PFSK-1 (cell line): ENCODE measurements at regions not wholly inside any gene's neighbourhood (a gene's known extent, or its start where the extent isn't known, plus 50 kb on each side); places are given as distances from the start of the nearest gene placed in this dataset.

Experiments used
- FOXP2 ChIP-seq: optimal IDR thresholded peaks from 2 replicates; pipeline ENCODE3; 2011; ENCODE audit warnings: borderline replicate concordance, control low read depth, inconsistent platforms; ENCODE audit not compliant: insufficient read depth; ENCODE audit errors: extremely low read length, extremely low read depth
- POLR2AphosphoS5 ChIP-seq: IDR thresholded peaks from 2 replicates; pipeline ENCODE4 v1.6.1; 2012; ENCODE audit warnings: low read depth, mild to moderate bottlenecking, control low read depth, low read length, moderate library complexity
- SIN3A ChIP-seq: IDR thresholded peaks from 2 replicates; pipeline ENCODE4 v1.6.1; 2012; ENCODE audit warnings: mild to moderate bottlenecking, low read length, moderate library complexity, borderline replicate concordance; ENCODE audit not compliant: insufficient read depth
- TAF1 ChIP-seq: IDR thresholded peaks from 2 replicates; pipeline ENCODE4 v1.6.1; 2012; ENCODE audit warnings: low read length, control low read depth, borderline replicate concordance; ENCODE audit not compliant: insufficient read depth
- TF ChIP-seq, protein P1 (sequence below), 2 experiments: IDR thresholded peaks; 2 replicates each; pipeline versions ENCODE4 v1.6.1 to v1.8.0; 2011 to 2012; ENCODE audit warnings: low read depth in 2 of 2, low read length in 2 of 2, control low read depth in 1 of 2, inconsistent platforms in 1 of 2, mild to moderate bottlenecking in 1 of 2, moderate library complexity in 1 of 2; ENCODE audit not compliant: insufficient read depth in 1 of 2

DNA sequence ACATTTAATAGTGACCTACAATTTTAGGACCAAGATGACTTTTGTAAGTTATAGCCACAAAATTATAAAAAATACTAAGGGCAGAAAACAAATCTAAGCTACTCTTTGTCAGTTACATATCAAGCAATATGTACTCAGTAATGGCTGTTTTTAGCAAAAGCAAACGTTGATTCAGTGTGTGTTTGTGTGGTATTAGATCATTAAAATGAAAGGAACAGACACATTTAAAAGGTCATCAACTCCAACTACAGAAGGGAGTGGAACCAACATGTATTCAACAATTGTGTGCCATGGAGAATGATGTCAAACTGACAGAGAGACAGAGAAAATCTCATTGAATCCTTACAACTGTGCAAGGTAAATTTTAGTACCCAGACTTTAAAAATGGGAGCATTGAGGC lies 268.8 kb upstream of the STT3B start:
- no peak for TF ChIP-seq FOXP2
- TF ChIP-seq, protein P1, sequence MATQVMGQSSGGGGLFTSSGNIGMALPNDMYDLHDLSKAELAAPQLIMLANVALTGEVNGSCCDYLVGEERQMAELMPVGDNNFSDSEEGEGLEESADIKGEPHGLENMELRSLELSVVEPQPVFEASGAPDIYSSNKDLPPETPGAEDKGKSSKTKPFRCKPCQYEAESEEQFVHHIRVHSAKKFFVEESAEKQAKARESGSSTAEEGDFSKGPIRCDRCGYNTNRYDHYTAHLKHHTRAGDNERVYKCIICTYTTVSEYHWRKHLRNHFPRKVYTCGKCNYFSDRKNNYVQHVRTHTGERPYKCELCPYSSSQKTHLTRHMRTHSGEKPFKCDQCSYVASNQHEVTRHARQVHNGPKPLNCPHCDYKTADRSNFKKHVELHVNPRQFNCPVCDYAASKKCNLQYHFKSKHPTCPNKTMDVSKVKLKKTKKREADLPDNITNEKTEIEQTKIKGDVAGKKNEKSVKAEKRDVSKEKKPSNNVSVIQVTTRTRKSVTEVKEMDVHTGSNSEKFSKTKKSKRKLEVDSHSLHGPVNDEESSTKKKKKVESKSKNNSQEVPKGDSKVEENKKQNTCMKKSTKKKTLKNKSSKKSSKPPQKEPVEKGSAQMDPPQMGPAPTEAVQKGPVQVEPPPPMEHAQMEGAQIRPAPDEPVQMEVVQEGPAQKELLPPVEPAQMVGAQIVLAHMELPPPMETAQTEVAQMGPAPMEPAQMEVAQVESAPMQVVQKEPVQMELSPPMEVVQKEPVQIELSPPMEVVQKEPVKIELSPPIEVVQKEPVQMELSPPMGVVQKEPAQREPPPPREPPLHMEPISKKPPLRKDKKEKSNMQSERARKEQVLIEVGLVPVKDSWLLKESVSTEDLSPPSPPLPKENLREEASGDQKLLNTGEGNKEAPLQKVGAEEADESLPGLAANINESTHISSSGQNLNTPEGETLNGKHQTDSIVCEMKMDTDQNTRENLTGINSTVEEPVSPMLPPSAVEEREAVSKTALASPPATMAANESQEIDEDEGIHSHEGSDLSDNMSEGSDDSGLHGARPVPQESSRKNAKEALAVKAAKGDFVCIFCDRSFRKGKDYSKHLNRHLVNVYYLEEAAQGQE (IDR thresholded peaks at IDR 0.05; ENCODE audit: insufficient read depth in 1 of 2, low read depth in 2 of 2, low read length in 2 of 2): no peak
- no peak for TF ChIP-seq POLR2AphosphoS5

DNA sequence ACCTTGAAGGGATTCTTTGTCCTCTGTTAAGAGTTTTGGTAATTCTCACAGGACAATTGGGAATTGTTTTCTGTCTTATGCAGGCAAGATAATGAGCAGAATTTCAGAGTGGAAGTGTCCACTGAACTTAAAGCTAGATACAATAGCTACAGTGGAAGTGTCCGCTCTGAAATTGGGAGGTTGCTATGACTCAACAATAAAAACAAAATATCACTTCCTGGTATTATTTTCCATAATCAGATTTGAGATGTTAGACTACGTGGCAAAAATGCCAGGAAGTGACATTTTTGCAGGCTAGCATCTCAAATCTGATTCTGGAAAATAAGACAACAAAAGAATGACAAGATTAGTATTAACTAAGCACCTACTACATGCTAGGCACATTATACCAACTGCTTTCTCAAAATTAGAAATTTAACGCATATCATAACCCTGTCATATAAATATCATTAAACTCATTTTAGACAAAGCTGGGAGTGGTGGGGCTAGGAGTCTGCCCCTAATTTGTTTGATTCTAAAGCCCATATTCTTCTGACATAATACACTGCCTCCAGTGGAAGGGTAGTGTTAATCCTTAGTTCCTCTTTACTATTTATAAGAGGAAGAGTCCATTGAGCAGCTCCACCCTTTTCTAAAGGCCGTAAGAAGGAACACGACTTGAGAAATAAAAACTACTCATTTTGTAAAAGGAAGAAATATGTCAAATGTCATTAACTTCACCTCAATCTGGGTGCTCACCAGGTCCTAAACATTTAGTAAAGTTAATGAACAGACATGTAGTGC lies 266.9 kb upstream of the STT3B start:
- TF ChIP-seq SIN3A (no peak), FOXP2 (no peak), TAF1 (no peak), POLR2AphosphoS5 (no peak)
- TF ChIP-seq, protein P1 (IDR thresholded peaks at IDR 0.05; ENCODE audit: insufficient read depth in 1 of 2, low read depth in 2 of 2, low read length in 2 of 2): no peak

DNA sequence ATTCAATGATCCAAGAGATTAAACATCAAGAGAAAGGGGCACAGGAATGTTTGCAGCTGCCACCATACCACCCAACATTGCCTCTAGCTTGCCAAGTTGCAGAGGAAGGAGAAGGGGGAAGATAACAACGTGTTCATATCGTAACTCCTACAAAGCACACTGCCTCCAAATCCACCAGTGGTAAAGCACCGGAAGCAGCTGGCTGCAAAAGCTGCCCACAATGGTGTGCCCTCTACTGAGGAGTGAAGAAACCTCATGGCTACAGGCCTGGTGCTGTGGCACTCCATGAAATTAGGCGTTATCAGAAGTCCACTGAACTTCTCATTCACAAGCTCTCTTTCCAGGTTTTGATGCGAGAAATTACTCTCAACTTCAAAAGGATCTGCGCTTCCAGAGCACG lies 263.9 kb upstream of the STT3B start:
- TF ChIP-seq POLR2AphosphoS5 (no peak), FOXP2 (no peak), TAF1 (no peak), SIN3A (no peak)
- TF ChIP-seq, protein P1 (IDR thresholded peaks at IDR 0.05; ENCODE audit: insufficient read depth in 1 of 2, low read depth in 2 of 2, low read length in 2 of 2): no peak

DNA sequence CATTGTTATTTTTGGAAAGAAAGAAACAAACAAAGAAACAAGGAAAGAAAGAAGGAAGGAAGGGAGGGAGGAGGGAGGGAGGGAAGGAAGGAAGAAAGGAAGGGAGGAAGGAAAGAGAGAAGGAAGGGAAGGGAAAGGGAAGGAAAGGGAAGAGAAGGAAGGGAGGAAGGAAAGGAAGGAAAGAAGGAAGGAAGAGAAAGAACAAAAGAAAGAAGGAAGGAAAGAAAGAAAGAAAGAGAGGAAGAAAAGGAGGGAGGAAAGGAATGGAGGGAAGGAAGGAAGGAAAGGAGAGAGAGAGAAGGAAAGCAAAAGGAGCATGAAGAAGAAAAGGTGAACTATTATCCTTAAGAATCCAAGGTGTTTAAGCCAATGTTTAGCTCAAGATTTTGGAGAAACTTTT lies 262.7 kb upstream of the STT3B start:
- TF ChIP-seq POLR2AphosphoS5: no peak
- no peak for TF ChIP-seq FOXP2

DNA sequence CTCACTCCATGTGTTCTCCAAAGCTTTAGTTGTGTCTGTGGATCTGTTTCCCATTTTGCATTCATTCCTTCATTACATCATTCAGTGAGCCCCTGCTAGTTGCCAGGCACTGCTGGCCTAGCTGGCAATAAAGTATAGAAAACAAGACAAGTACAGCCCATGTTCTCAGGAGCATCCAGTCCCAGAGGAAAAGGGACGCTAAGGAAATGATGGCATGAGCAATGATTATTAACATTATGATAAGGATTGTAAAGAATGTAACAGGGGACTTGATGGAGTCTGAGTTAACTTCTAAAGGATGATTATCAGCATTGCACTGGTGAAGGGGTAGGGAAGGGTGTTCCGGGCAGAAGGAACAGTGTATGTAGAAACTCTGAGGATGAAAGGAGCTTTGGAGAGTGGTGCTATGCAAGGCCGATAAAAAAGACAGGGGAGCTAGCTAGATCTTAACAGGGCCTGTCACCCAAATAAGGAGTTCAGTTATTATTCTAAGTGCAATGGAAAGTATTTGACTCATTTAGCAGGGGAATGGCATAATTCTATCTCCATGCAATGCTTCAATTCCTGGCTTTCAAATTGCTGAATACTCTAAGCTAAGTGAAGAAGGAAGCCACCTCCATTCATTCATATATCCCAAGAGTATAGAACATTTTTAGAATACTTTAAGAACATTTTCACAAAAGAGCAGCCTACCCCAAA lies 258.2 kb upstream of the STT3B start:
- TF ChIP-seq SIN3A (no peak), POLR2AphosphoS5 (no peak), FOXP2 (no peak), TAF1 (no peak)
- TF ChIP-seq, protein P1 (IDR thresholded peaks at IDR 0.05; ENCODE audit: insufficient read depth in 1 of 2, low read depth in 2 of 2, low read length in 2 of 2): no peak
